Stomach (tissue), 4 donors: ENCODE measurements at regions not wholly inside any gene's neighbourhood (a gene's known extent, or its start where the extent isn't known, plus 50 kb on each side); places are given as distances from the start of the nearest gene placed in this dataset.

Source experiments
- EP300 ChIP-seq: sonication (generic); formaldehyde crosslinking; IDR thresholded peaks from one replicate; pipeline ENCODE4 v1.6.1; 2017; ENCODE audit warnings: antibody characterized with exemption
- POLR2A ChIP-seq, 4 donors: fragments of 450-650 bp; IDR thresholded peaks; one replicate each; pipeline ENCODE4 v1.6.1; 2016; ENCODE audit warnings: antibody characterized with exemption in 4 of 4, control low read depth in 2 of 4, mild to moderate bottlenecking in 1 of 4, moderate library complexity in 1 of 4
- TF ChIP-seq, protein P1 (sequence below), 7 experiments: fragments of 450-650 bp in 4 of 7; fragments of 200-600 bp in 3 of 7; sonication (generic) in 3 of 7; IDR thresholded peaks; one replicate each; pipeline ENCODE4 v1.5.1; 2016 to 2019; ENCODE audit warnings: antibody characterized with exemption in 7 of 7, control low read depth in 2 of 7, mild to moderate bottlenecking in 1 of 7

DNA sequence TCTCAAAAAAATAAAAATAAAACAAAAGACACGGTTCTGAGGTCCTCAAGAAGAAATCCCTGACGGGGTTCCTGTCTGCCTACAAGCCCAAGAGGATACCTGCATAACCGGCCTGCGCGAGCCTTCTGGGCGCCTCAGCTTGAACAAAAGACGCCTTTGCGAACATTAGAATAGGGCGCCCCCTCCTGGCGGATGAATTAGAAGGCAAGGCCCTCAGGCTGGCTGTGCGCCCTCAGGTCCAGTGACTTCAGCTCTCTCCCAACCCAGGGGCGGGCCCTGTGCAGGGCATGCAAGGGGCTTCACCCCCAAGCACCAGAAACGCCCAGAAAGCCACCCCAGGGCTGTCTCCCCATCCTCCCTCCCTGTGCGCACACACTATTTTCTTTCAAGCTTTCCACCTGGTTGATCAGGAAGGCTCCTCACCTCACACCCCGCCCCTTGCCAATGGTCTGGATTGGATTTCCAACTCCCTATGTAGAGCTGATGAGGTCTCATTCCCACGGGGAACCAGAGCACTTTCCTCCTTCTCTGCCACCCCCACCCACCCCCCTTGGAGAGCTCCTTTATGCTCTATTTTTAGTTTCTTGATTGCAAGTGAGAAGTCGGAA is 273.3 kb downstream of the BUD13 start:
- TF ChIP-seq, protein P1, sequence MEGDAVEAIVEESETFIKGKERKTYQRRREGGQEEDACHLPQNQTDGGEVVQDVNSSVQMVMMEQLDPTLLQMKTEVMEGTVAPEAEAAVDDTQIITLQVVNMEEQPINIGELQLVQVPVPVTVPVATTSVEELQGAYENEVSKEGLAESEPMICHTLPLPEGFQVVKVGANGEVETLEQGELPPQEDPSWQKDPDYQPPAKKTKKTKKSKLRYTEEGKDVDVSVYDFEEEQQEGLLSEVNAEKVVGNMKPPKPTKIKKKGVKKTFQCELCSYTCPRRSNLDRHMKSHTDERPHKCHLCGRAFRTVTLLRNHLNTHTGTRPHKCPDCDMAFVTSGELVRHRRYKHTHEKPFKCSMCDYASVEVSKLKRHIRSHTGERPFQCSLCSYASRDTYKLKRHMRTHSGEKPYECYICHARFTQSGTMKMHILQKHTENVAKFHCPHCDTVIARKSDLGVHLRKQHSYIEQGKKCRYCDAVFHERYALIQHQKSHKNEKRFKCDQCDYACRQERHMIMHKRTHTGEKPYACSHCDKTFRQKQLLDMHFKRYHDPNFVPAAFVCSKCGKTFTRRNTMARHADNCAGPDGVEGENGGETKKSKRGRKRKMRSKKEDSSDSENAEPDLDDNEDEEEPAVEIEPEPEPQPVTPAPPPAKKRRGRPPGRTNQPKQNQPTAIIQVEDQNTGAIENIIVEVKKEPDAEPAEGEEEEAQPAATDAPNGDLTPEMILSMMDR (IDR thresholded peaks at IDR 0.05): peak in 4 of 7 experiments; percentile 22 to 47 (median 32)
- TF ChIP-seq EP300: no peak
- TF ChIP-seq POLR2A (IDR thresholded peaks at IDR 0.05): no peak
